Lower leg skin (tissue), 3 donors: ENCODE measurements at regions not wholly inside any gene's neighbourhood (a gene's known extent, or its start where the extent isn't known, plus 50 kb on each side); places are given as distances from the start of the nearest gene placed in this dataset.

Experiments
- POLR2A ChIP-seq, 2 donors: fragments of 450-650 bp; IDR thresholded peaks; one replicate each; pipeline ENCODE4 v1.6.1; 2016 to 2017; ENCODE audit warnings: antibody characterized with exemption in 2 of 2, mild to moderate bottlenecking in 1 of 2, moderate library complexity in 1 of 2
- TF ChIP-seq, protein P1 (sequence below), 3 donors: fragments of 450-650 bp; IDR thresholded peaks; one replicate each; pipeline ENCODE4 v1.5.1; 2016; ENCODE audit warnings: antibody characterized with exemption in 3 of 3, mild to moderate bottlenecking in 3 of 3, moderate library complexity in 2 of 3

GRCh38 chr14:80134321-80134720 is 77.0 kb downstream of the DIO2 start:
- TF ChIP-seq, protein P1, sequence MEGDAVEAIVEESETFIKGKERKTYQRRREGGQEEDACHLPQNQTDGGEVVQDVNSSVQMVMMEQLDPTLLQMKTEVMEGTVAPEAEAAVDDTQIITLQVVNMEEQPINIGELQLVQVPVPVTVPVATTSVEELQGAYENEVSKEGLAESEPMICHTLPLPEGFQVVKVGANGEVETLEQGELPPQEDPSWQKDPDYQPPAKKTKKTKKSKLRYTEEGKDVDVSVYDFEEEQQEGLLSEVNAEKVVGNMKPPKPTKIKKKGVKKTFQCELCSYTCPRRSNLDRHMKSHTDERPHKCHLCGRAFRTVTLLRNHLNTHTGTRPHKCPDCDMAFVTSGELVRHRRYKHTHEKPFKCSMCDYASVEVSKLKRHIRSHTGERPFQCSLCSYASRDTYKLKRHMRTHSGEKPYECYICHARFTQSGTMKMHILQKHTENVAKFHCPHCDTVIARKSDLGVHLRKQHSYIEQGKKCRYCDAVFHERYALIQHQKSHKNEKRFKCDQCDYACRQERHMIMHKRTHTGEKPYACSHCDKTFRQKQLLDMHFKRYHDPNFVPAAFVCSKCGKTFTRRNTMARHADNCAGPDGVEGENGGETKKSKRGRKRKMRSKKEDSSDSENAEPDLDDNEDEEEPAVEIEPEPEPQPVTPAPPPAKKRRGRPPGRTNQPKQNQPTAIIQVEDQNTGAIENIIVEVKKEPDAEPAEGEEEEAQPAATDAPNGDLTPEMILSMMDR (IDR thresholded peaks at IDR 0.05), result no peak
- no peak for TF ChIP-seq POLR2A (IDR thresholded peaks at IDR 0.05)
